DND-41 (cell line): ENCODE measurements at regions not wholly inside any gene's neighbourhood (a gene's known extent, or its start where the extent isn't known, plus 50 kb on each side); places are given as distances from the start of the nearest gene placed in this dataset.

Experiments used
- EZH2 ChIP-seq: IDR thresholded peaks from 3 replicates; pipeline ENCODE4 v1.6.1; 2012; ENCODE audit warnings: borderline replicate concordance, low read depth, mild to moderate bottlenecking, moderate library complexity, low read length, inconsistent platforms; ENCODE audit not compliant: severe bottlenecking
- TF ChIP-seq, protein P1 (sequence below): IDR thresholded peaks from 2 replicates; pipeline ENCODE4 v1.5.1; 2012; ENCODE audit warnings: borderline replicate concordance, low read length, moderate library complexity, mild to moderate bottlenecking; ENCODE audit not compliant: poor library complexity, severe bottlenecking; ENCODE audit errors: extremely low read depth

- TF ChIP-seq, protein P1, sequence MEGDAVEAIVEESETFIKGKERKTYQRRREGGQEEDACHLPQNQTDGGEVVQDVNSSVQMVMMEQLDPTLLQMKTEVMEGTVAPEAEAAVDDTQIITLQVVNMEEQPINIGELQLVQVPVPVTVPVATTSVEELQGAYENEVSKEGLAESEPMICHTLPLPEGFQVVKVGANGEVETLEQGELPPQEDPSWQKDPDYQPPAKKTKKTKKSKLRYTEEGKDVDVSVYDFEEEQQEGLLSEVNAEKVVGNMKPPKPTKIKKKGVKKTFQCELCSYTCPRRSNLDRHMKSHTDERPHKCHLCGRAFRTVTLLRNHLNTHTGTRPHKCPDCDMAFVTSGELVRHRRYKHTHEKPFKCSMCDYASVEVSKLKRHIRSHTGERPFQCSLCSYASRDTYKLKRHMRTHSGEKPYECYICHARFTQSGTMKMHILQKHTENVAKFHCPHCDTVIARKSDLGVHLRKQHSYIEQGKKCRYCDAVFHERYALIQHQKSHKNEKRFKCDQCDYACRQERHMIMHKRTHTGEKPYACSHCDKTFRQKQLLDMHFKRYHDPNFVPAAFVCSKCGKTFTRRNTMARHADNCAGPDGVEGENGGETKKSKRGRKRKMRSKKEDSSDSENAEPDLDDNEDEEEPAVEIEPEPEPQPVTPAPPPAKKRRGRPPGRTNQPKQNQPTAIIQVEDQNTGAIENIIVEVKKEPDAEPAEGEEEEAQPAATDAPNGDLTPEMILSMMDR, result no peak
- TF ChIP-seq EZH2, result no peak
Measured at GRCh38 chr22:22772396-22772795, 115.2 kb upstream of the IGLL5 start.
